IPS-15b (cell line): ENCODE measurements at regions not wholly inside any gene's neighbourhood (a gene's known extent, or its start where the extent isn't known, plus 50 kb on each side); places are given as distances from the start of the nearest gene placed in this dataset.
"Not testable (repeated sequence)": the region's sequence is repeated elsewhere in the genome, so short reads cannot be mapped to it uniquely, and the experiment has no call there.

Source experiments
- H3K27me3 ChIP-seq: one replicate; pipeline ENCODE4 v1.6.1; 2013; ENCODE audit warnings: low read length; ENCODE audit not compliant: control insufficient read depth, insufficient read depth
- H3K36me3 ChIP-seq: one replicate; pipeline ENCODE4 v1.6.1; 2013; ENCODE audit warnings: low read length; ENCODE audit not compliant: control insufficient read depth, insufficient read depth
- H3K4me1 ChIP-seq: one replicate; pipeline ENCODE4 v1.6.1; 2013; ENCODE audit warnings: mild to moderate bottlenecking, low read length; ENCODE audit not compliant: control insufficient read depth, insufficient read depth
- H3K4me3 ChIP-seq: one replicate; pipeline ENCODE4 v1.5.1; 2013; ENCODE audit warnings: low read depth, low read length
- H3K9ac ChIP-seq: one replicate; pipeline ENCODE4 v1.6.1; 2013; ENCODE audit warnings: low read depth, mild to moderate bottlenecking, low read length
- H3K9me3 ChIP-seq: one replicate; pipeline ENCODE4 v1.6.1; 2013; ENCODE audit warnings: mild to moderate bottlenecking, low read length; ENCODE audit not compliant: control insufficient read depth, insufficient read depth

DNA sequence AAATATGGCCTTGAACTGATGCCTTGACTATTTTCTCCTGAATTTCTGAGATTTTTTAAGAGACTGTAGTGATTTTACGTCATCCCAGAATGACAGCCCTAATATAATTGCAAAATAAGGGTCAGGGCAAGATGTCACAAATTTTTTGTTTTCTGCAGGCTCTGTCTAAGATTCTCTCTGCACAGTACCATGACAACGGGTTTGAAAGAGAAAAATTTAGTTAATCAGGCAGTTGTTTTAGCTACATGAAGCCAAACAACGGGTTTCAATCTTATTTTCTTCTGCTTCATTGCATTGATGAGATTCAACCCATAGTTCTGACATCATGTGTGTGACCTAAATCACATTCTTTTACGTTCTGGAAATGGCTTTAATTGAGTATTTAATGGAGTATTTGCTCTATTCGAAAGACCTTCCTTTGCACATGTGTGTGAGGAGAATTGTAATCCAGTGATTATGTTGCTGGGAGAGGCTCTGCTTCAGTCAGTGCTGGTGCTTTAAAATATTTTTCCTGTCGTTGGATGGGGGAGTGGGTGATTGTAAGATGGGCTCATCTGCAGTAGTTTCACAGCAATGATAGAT lies 118.0 kb upstream of the RHOBTB1 start:
- Histone ChIP-seq H3K27me3 (no peaks in the 10 kb centered on the region), H3K4me1 (no peaks in the 10 kb centered on the region), H3K9ac (no peak overlapping the region), H3K9me3 (no peaks in the 10 kb centered on the region), H3K4me3 (no peak overlapping the region), H3K36me3 (no peaks in the 10 kb centered on the region)

GRCh38 chr10:61059636-61060035 lies 115.7 kb upstream of the RHOBTB1 start:
- no peaks in the 10 kb centered on the region for H3K27me3 ChIP-seq
- no peaks in the 10 kb centered on the region for H3K4me1 ChIP-seq
- no peak overlapping the region for H3K9ac ChIP-seq
- H3K36me3 ChIP-seq, result no peaks in the 10 kb centered on the region
- H3K9me3 ChIP-seq, result no peaks in the 10 kb centered on the region
- no peak overlapping the region for H3K4me3 ChIP-seq

GRCh38 chr10:61052469-61053205 lies 108.7 kb upstream of the RHOBTB1 start:
- Histone ChIP-seq H3K9me3 (no peaks in the 10 kb centered on the region), H3K27me3 (no peaks in the 10 kb centered on the region), H3K4me1 (peaks cover 2% of the 10 kb centered on the region), H3K36me3 (no peaks in the 10 kb centered on the region), H3K4me3 (no peak overlapping the region), H3K9ac (no peak overlapping the region)

- Histone ChIP-seq H3K36me3 (no peaks in the 10 kb centered on the region), H3K4me1 (peaks cover 2% of the 10 kb centered on the region), H3K9me3 (no peaks in the 10 kb centered on the region), H3K27me3 (no peaks in the 10 kb centered on the region), H3K9ac (no peak overlapping the region), H3K4me3 (no peak overlapping the region)
These were observed 107.4 kb upstream of the RHOBTB1 start for GRCh38 chr10:61051344-61051743.

GRCh38 chr10:61050120-61050745 lies 106.2 kb upstream of the RHOBTB1 start:
- no peaks in the 10 kb centered on the region for H3K36me3 ChIP-seq
- peaks cover 2% of the 10 kb centered on the region for H3K4me1 ChIP-seq
- no peaks in the 10 kb centered on the region for H3K9me3 ChIP-seq
- no peak overlapping the region for H3K4me3 ChIP-seq
- H3K27me3 ChIP-seq, result no peaks in the 10 kb centered on the region
- no peak overlapping the region for H3K9ac ChIP-seq

DNA sequence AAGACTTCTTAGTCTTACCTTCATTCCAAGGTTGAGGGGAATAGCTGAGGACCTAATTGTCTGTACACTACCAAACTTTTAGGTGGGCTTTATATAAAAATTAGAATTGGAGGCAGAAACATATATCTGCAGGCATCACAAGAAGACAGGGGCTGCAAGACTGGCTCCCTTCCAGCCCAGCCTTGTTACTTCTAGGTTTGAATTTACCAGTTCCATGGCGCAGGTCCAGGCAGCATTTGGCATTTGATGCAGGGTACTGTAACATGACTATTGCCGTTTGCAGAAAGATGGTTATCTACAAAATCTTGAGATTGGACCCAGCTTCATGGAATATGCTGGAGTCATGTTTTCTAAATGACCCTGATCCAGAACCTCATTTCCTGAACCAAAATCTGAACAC lies 105.4 kb upstream of the RHOBTB1 start:
- no peak overlapping the region for H3K4me3 ChIP-seq
- no peaks in the 10 kb centered on the region for H3K27me3 ChIP-seq
- H3K9me3 ChIP-seq, result no peaks in the 10 kb centered on the region
- H3K4me1 ChIP-seq, result peaks cover 2% of the 10 kb centered on the region
- H3K9ac ChIP-seq, result no peak overlapping the region
- H3K36me3 ChIP-seq, result no peaks in the 10 kb centered on the region

- Histone ChIP-seq H3K4me3 (no peak overlapping the region), H3K9ac (no peak overlapping the region), H3K4me1 (peaks cover 2% of the 10 kb centered on the region), H3K27me3 (no peaks in the 10 kb centered on the region), H3K36me3 (no peaks in the 10 kb centered on the region), H3K9me3 (no peaks in the 10 kb centered on the region)
These were observed 104.0 kb upstream of the RHOBTB1 start for GRCh38 chr10:61047788-61048560.

DNA sequence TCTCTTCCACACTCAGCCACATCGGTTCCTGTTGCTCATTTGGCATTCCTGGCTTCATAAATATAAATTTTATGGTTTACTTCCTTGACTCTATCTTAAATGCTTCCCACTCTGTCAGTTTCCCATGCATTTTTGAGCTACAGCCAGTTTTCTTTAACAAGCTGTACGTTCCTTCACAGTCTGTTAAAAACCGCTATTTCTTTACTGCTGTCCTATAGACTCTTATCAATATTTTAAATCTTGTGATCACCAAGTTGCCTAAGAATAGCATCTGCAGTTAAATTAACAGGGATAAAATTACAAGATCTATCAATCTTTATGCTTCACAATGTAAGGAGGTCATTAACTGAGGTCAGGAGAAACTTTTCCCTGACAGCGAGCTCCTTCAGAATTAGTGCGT lies 103.1 kb upstream of the RHOBTB1 start:
- no peaks in the 10 kb centered on the region for H3K27me3 ChIP-seq
- no peaks in the 10 kb centered on the region for H3K4me1 ChIP-seq
- H3K4me3 ChIP-seq, result no peak overlapping the region
- H3K9me3 ChIP-seq, result no peaks in the 10 kb centered on the region
- no peak overlapping the region for H3K9ac ChIP-seq
- no peaks in the 10 kb centered on the region for H3K36me3 ChIP-seq

- H3K36me3 ChIP-seq, H3K4me3 ChIP-seq, H3K4me1 ChIP-seq, H3K9me3 ChIP-seq, H3K27me3 ChIP-seq, H3K9ac ChIP-seq: not testable (repeated sequence)
These were observed 101.5 kb upstream of the RHOBTB1 start for GRCh38 chr10:61045480-61045879.

DNA sequence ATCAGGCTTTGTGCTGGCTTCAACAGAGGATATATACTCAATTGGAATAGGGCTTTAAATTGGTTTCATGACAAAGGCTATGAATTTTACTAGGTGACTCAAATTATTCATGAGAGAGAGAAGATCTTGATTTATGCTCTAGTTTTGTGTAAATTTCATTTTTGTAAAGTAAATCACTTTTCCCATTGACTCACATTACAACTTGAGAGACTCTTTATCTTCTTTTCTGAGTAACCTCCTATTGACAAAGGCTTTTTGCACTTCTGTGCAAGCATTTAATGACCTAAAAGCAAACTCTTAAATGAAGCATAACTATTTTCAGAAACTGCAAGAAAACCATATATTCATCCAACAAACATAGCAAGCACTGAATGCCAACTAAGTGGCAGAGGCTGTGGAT lies 98.5 kb upstream of the RHOBTB1 start:
- no peak overlapping the region for H3K9ac ChIP-seq
- peaks cover 3% of the 10 kb centered on the region for H3K9me3 ChIP-seq
- H3K27me3 ChIP-seq, result no peaks in the 10 kb centered on the region

DNA sequence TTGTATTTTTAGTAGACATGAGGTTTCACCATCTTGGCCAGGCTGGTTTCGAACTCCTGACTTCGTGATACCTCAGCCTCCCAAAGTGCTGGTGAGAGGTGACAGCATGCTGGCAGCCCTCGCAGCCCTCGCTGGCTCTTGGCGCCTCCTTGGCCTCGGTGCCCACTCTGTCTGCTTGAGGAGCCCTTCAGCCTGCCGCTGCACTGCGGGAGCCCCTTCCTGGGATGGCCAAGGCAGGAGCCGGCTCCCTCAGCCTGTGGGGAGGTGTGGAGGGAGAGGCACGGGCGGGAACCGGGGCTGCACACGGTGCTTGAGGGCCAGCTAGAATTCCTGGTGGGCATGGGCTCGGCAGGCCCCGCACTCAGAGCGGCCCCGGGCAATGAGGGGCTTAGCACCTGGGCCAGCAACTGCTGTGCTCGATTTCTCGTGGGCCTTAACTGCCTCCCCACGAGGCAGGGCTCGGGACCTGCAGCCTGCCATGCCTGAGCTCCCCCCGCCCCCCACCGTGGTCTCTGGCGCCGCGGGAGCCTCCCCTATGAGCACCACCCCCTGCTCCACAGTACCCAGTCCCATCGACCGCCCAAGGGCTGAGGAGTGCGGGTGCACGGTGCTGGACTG lies 96.5 kb upstream of the RHOBTB1 start:
- peaks cover 9% of the 10 kb centered on the region for H3K4me1 ChIP-seq
- peaks cover 3% of the 10 kb centered on the region for H3K9me3 ChIP-seq
- no peaks in the 10 kb centered on the region for H3K36me3 ChIP-seq
- H3K9ac ChIP-seq, result no peak overlapping the region
- no peak overlapping the region for H3K4me3 ChIP-seq
- no peaks in the 10 kb centered on the region for H3K27me3 ChIP-seq

More for the DNA sequence above, 98.5 kb upstream of the RHOBTB1 start:
- no peaks in the 10 kb centered on the region for H3K36me3 ChIP-seq
- no peaks in the 10 kb centered on the region for H3K4me1 ChIP-seq
- no peak overlapping the region for H3K4me3 ChIP-seq
